ENCODE measurements at regions not wholly inside any gene's neighbourhood (a gene's known extent, or its start where the extent isn't known, plus 50 kb on each side); places are given as distances from the start of the nearest gene placed in this dataset.

GRCh38 chr5:38029397-38030065 is 189.7 kb upstream of the GDNF start:
- DNase-seq (ENCODE audit: low read depth) = no peak

- no peak for DNase-seq (ENCODE audit: low read depth)
Observed at GRCh38 chr5:38023799-38024198, 184.0 kb upstream of the GDNF start.

GRCh38 chr5:38023371-38023770 is 183.5 kb upstream of the GDNF start:
- DNase-seq (ENCODE audit: low read depth) = no peak

GRCh38 chr5:38022631-38023030 is 182.8 kb upstream of the GDNF start:
- no peak for DNase-seq (ENCODE audit: low read depth)

DNA sequence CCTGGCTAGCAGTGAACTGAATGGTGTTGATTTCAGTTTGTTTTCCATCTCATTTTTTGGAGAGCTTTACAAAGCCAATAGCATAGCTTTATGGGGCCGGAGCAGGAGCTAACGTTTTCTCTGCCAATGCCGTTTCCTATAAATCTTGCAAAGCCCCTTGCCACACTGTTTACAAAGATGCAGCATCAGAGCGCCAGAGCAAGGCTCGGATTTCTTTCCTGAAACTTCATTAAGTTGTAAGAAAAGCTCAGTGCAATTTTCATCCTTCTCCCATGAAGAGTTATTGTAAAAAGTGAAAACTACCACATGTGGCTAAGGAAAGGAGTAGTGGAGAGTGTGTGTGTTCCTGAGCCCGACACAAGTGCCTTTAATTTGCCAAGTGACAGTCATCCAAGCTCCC is 178.2 kb upstream of the GDNF start:
- DNase-seq (ENCODE audit: low read depth) = no peak

GRCh38 chr5:38013107-38013506 is 173.3 kb upstream of the GDNF start:
- DNase-seq (ENCODE audit: low read depth) = no peak

DNA sequence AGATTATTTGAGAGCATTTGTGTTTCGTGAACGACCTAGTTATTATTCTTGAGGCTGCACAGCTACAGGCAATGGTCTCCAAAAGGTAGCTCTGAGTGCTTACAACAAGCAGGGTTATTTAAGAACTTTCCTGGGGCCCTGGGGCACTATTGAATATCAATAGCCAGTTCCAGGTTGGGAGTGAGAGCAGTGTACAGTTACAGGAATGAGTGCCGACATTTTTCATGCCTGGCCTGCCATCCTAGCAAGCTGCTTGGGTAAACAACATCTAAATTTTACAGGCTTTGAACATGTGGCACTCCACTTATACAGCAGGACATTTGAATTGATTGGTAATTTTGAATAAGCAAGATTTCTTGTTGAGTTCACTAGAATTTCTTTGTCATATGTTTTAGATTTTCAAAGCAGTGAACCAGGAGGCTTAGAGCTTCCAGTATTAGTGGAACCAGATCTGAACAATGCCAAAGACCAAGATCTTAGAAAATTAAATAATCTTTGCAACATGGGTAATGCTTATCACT is 171.9 kb upstream of the GDNF start:
- DNase-seq (ENCODE audit: low read depth) = no peak

DNA sequence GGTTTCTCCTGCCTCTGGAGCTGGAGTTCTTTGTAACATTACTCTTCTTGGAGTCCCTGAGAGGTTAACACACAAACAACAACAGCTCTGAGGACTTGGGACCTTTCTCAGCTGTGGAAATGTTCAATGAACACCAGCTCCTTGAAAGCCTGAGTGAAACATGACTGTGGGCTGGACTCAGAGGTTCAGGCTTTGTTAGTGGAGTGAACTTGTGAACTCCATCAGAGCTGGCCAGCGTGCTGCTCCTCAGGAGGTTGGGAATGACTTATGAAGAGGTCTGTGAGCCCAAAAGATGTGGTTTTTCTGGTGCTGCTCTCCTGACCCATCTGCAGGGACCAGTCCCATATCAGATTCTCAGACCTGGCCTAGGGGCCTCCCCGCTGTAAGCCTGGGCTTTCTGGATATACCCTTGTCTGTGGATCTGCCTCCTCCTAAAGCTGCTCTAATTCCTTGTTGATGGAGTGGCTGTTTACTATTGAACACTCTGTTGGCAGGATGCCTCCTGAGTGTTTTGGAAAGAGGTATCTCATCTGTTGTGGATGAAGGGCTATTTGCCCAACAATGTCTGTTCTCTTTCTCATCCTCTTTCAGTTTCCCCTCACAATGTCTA is 170.0 kb upstream of the GDNF start:
- no peak for DNase-seq (ENCODE audit: low read depth)

GRCh38 chr5:38008198-38008597 is 168.4 kb upstream of the GDNF start:
- DNase-seq (ENCODE audit: low read depth) = no peak

DNA sequence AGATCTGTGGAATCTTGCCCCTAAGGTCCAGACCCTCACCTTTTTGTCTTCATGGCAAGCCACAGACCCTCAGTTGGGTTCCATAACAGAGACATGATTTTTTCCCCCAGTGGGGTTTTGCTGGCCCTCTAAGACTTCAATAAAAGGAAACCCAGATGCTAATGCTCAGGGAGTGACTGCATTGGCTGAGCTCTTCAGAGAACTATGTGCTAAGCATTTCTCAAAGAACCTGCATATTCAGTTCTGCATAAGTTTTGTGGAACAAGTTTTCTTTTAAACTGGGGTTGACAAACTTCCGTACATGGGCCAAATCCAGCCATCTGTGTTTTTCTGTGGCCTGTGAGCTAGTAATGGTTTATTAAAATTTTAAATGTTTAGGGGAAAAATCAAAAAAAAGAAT is 159.8 kb upstream of the GDNF start:
- DNase-seq (ENCODE audit: low read depth) = no peak

GRCh38 chr5:37996918-37997317 is 157.1 kb upstream of the GDNF start:
- no peak for DNase-seq (ENCODE audit: low read depth)

GRCh38 chr5:37994729-37995128 is 154.9 kb upstream of the GDNF start:
- no peak for DNase-seq (ENCODE audit: low read depth)

GRCh38 chr5:37991301-37992299 is 151.8 kb upstream of the GDNF start:
- DNase-seq (ENCODE audit: low read depth) = no peak

DNA sequence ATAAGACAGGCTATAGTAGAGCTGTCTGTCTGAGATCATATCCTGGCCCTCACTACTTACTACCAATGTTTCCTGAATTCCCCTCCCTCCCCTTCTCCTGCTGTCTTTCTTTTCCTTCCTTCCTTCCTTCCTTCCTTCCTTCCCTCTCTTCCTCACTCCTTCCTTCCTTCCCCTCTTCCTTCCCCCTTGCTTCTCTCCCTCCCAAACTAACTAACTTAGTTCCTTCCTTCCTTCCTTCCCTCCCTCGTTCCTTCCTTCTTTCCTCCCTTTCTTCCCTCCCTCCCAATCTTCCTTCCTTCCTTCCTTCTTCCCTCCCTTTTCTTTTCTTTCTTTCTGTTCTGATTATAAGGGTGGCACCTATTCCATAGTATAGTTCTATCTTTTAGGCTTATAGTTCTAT is 150.0 kb upstream of the GDNF start:
- DNase-seq (ENCODE audit: low read depth) = no peak

GRCh38 chr5:37988454-37989046 is 148.7 kb upstream of the GDNF start:
- DNase-seq (ENCODE audit: low read depth) = no peak

DNA sequence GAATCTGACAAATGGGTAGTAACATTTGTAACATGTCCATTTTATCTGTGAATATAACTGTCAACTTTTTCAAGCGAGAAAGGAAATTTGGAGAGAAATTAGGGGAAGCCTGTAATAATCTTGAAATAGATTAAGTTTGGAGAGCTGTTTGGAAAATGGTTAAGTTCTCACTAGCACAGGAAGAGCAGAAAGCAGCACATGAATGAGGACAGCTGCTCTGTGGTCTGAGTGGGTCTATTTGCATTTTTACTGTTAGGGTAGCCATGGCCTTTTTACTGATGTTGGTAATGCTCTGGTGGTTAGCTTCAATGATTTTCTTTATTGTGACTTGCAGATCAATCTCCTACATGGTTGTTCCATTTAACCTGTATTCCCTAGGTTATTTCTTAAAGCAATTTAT is 144.5 kb upstream of the GDNF start:
- no peak for DNase-seq (ENCODE audit: low read depth)

DNA sequence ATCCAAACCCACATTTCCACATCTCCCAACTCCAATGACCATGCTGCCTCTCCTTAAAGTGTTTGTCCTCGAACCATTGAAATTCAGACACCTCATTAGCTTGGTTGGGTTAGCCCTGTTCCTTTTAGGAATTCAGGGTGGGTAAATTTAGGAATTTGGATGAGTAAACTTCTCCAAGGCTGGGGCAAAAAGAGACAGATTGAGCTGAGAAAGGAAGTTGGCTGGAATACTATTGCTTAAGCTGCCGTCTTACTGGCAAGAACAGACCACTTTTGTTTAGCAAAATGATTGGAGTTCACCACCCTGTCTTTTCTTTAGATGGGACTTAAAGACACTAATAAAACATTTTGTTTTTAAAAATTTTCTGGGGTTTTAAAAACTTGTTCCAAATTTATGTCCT is 143.6 kb upstream of the GDNF start:
- no peak for DNase-seq (ENCODE audit: low read depth)

DNA sequence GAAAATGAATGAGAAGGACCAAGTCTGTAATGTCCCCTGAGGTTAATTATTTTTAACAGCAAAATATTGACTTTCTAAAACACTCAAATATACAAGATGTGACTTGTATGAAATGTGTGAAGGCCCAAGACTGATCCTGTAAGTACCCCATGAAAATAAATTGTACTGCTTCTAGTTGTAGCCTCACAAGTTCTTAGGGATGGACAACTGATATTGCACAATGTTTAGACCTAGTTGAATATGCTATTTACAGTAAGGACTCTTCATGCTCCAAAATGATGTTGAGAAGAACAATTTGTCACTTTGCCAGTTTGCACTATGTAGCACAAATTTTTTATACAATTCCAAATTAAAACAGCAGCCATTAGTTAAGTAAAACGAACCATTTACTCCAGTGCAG is 139.7 kb upstream of the GDNF start:
- DNase-seq (ENCODE audit: low read depth) = no peak

- DNase-seq (ENCODE audit: low read depth) = peak; percentile 14
Observed at GRCh38 chr5:37975531-37975930, 135.7 kb upstream of the GDNF start.

DNA sequence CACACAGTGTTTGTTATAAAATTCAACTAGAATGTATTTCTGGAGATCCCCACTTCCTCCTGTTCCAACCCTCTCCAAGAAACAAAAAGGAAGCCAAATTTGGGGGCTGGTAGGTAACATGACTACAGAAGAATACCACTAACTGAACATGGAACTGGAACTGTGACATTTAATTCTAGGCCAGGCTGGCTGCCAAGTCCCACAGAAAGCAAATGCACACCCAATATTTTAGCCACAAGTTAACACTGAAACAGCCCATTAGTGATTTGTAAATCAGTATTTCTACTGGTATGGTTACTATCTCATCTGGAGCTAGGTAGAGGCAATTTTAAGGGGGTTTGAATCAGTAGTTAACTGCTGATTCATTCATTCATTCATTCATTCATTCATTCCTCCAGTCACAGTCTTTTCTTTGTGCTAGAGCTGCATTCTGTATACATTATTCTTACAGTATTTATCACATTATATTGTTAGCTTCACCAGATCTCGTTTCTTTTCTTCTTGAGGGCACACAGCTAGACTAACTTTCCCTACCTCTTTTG is 131.7 kb upstream of the GDNF start:
- no peak for DNase-seq (ENCODE audit: low read depth)

DNA sequence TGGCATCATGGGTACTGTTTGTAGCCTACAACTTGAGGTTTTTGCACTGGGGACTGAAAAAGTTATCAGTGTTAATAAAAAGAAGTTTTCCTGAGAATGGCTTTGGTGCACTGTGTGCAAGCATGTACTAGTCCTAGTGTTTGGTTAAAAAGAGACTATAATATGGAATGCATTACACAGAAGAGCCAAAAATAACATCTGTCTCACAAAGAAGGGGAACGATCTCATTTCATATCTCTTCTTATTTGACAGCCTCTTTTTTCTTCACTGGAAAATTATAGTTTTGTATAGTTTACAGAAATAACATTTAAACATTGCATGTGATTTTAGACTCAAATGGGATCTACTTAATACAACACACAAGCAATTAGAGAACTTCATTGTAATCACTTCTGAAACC is 127.0 kb upstream of the GDNF start:
- DNase-seq (ENCODE audit: low read depth) = no peak

DNA sequence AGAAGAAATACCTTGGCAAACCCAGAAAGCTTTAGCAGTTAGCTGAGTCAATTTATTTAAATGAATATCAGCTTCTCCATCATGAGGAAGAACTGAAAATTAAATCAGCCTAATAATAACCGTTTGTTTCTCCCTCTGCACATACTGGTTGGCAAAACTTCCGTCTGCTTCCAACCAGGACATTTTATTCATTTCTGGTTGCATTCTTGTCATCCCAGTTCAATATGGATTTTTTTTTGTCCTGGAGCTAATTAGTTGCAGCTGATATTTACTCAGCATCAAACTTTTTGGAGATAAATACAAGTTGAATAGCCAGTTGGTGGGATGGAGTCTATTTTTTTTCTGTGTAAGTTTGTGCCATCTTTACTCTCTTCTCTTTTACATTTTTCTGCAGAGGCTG is 126.5 kb upstream of the GDNF start:
- DNase-seq (ENCODE audit: low read depth) = peak; percentile 50
